VCaP (cell line): ENCODE measurements at regions not wholly inside any gene's neighbourhood (a gene's known extent, or its start where the extent isn't known, plus 50 kb on each side); places are given as distances from the start of the nearest gene placed in this dataset.
"Not testable (repeated sequence)": the region's sequence is repeated elsewhere in the genome, so short reads cannot be mapped to it uniquely, and the experiment has no call there.

Experiments used
- H3K27ac ChIP-seq: fragments of 450-650 bp; 2 replicates; pipeline ENCODE4 v1.5.1; 2017
- CTCF ChIP-seq: fragments of 450-650 bp; conservative IDR thresholded peaks from 2 replicates; pipeline ENCODE4 v1.5.1; 2017; ENCODE audit warnings: mild to moderate bottlenecking, moderate library complexity

- H3K27ac ChIP-seq: no peak overlapping the region
- TF ChIP-seq CTCF: no peak
Observed at GRCh38 chr13:90835826-90836225, 511.7 kb upstream of the MIR17HG start.

DNA sequence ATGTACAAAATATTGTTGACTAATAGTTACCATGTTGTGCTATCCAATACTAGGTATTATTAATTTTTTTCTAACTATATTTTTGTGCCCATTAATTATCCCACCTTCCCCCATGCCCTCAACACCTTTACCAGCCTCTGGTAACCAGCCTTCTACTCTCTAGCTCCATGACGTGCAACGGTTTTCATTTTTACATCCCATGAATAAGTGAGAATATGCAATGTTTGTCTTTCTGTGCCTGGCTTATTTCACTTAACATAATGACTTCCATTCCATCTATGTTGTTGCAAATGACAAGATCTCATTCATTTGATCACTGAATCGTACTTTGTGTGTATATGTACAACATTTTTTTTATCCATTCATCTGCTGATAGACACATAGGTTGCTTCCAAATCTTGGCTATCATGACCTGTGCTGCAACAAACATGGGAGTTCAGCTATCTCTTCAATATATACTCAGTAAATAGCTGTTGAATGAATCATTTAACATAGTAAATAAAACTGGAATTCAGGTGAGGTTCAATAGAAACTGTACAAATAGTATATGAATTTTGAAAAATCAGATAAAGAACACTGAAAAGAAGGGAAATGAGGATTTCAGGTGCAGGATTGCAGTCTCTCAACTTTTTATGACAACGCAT is 509.0 kb upstream of the MIR17HG start:
- H3K27ac ChIP-seq: peak overlapping the region; percentile 63
- no peak for TF ChIP-seq CTCF

GRCh38 chr13:90839061-90839460 is 508.4 kb upstream of the MIR17HG start:
- H3K27ac ChIP-seq: peak overlapping the region; percentile 63

DNA sequence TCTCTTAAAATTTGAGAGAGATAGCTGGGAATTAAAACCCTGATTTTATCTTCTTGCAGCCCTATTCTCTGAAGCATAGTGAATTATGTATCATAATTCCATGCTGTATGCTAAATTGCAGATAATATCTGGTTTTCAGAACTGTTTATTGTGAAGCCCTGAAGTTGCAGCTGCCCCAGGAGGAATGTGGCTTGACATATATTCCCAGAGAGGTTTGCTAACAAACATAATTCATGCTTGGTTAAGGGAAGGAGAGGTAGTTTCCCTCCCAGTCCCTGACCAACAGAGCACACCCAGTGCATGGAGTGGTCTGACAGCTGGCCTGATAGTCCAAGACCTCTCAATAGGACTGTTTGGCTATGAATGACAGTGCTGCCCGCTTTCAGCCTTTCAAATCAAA is 500.6 kb upstream of the MIR17HG start:
- H3K27ac ChIP-seq: no peak overlapping the region
- no peak for TF ChIP-seq CTCF

More at GRCh38 chr13:90839061-90839460, 508.4 kb upstream of the MIR17HG start:
- no peak for TF ChIP-seq CTCF

GRCh38 chr13:90853666-90854065 is 493.8 kb upstream of the MIR17HG start:
- not testable (repeated sequence) for H3K27ac ChIP-seq

DNA sequence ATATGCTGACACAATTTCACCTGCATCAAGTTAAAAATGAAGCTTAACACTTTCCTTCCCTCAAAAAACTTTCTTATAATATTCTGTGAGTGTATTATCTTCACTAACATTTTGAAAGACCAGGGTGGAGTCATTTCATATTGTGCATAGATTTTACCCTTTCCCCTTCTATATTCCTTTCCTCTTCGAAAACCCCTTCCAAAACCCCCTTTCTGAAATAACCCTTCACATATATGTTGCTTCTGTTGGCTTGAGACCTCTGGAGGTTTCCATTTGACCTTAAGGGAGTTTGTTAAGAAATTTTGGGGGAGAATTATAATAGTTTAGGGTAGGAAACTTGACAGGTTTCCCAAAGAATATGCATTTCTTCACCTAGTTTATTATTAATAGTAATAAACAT is 489.6 kb upstream of the MIR17HG start:
- TF ChIP-seq CTCF: no peak
- no peak overlapping the region for H3K27ac ChIP-seq

GRCh38 chr13:90866006-90866405 is 481.5 kb upstream of the MIR17HG start:
- TF ChIP-seq CTCF: no peak
- H3K27ac ChIP-seq: no peak overlapping the region

DNA sequence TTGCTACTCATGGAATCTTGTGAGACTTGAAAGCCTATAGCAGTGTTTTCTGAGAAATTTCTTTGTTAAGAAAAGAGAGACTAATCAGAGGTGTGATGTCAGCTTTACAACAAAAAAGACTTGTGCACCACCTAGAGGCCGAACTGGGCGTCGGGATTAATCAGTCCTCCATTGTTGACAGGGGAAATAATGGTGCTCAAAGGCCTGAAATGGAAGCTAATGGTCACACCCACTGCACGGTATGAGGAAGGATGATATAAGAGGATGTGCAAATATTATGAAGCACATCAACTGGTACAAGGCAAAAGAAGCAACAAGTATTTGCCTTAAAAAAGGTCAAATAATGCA is 480.2 kb upstream of the MIR17HG start:
- peak; percentile 83 for TF ChIP-seq CTCF
- no peak overlapping the region for H3K27ac ChIP-seq
